ENCODE measurements at regions not wholly inside any gene's neighbourhood (a gene's known extent, or its start where the extent isn't known, plus 50 kb on each side); places are given as distances from the start of the nearest gene placed in this dataset.
"Not testable (repeated sequence)": the region's sequence is repeated elsewhere in the genome, so short reads cannot be mapped to it uniquely, and the experiment has no call there.

DNA sequence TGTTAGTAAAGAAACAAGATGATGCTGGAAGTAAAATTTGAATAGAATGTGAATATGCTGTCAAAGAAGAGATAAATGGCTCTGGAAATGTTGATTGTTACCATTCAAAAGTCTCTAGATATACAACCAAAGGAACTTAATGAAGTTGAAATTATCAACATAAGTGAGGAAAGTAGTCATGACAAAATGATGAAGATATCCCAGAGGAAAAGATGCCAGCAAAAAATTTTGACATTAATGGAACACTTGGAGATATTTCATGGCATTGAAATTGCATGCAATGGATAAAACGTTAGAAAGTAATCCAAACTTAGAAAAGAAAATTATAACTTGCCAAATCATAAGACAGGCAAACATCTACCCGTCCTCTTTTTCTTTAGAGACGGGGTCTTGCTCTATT lies 154.5 kb upstream of the OLFM3 start:
- DNase-seq (ENCODE audit: low spot score), result no peak
- ChIA-PET CTCF (no interaction called here), POLR2A (ENCODE audit: low non-redundant PET) (no interaction called here)
- no peak for TF ChIP-seq CTCF (conservative IDR thresholded peaks at IDR 0.05; ENCODE audit: low read depth)
- no peak overlapping the region for H3K27ac ChIP-seq

- ChIA-PET POLR2A (ENCODE audit: low non-redundant PET) (no interaction called here), CTCF (no interaction called here)
- DNase-seq (ENCODE audit: low spot score), result no peak
- H3K27ac ChIP-seq, result no peak overlapping the region
- TF ChIP-seq CTCF (conservative IDR thresholded peaks at IDR 0.05; ENCODE audit: low read depth), result no peak
These were observed 124.2 kb upstream of the OLFM3 start for GRCh38 chr1:102120910-102121309.

DNA sequence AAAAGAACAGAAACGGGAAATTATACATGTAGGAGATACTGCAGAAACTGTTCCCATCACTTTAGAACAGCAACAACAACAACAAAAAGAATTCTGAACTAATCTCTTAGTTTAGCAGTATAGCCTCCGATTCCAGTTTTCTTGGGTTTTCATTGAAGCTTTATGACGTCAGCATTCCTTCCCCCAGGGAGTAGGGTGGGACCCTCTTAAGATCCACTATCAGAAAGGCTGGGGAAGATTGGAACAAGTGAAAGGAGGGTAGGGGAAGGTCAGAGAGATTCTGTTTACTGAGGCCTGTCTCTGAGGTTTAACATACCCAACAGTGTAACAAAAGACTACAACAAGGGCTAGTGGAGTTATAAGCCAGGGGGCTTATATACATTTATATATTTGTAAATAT lies 121.4 kb upstream of the OLFM3 start:
- no peak for DNase-seq (ENCODE audit: low spot score)
- ChIA-PET CTCF (no interaction called here), POLR2A (ENCODE audit: low non-redundant PET) (no interaction called here)
- TF ChIP-seq CTCF (conservative IDR thresholded peaks at IDR 0.05; ENCODE audit: low read depth), result no peak
- no peak overlapping the region for H3K27ac ChIP-seq

DNA sequence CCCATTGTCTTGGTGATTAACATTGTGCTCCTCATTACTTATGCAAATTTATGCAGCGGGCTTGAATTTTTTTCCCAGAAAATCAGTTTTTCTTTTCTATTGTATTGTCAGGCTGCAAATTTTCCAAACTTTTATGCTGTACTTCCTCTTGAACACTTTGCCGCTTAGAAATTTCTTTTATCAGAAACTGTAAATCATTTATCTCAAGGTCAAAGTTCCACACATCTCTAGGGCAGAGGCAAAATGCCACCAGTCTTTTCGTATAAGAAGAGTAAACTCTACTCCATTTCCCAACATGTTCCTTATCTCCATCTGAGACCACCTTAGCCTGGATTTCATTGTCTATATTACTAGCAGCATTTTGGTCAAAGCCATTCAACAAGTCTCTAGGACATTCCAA lies 113.9 kb upstream of the OLFM3 start:
- CTCF ChIA-PET, result no interaction called here
- no peak for TF ChIP-seq CTCF (conservative IDR thresholded peaks at IDR 0.05; ENCODE audit: low read depth)
- POLR2A ChIA-PET (ENCODE audit: low non-redundant PET), result no interaction called here
- no peak for DNase-seq (ENCODE audit: low spot score)
- no peak overlapping the region for H3K27ac ChIP-seq

DNA sequence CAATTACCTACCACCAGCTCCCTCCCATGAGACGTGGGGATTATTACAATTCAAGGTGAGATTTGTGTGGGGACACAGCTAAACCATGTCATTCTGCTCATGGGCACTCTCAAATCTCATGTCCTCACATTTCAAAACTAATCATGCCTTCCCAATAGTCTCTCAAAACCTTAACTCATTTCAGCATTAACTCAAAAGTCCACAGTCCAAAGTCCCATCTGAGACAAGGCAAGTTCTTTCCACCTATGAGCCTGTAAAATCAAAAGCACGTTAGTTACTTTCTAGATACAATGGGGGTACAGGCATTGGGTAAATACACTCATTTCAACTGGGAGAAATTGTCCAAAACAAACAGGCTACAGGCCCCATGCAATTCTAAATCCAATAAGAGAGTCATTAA lies 112.8 kb upstream of the OLFM3 start:
- CTCF ChIA-PET; POLR2A ChIA-PET (ENCODE audit: low non-redundant PET); H3K27ac ChIP-seq; DNase-seq (ENCODE audit: low spot score): not testable (repeated sequence)

DNA sequence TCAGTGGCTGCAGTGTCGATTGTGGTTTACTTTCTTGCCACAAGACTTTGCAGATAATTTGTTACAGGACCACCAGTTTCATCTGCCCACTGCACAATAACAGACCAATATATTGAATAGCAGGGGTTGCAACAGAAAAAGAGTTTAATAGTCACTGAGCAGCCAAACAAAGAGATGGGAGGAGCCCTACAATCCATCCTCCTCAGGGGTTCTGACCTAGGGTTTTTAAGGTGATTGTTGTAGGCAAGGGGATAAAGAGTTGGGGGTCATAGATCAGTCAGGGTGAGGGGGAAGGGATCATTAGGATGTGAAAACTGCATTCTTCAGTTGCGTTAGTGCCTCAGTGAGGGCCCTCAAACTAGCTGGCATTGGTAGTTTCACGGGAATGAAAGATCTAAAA lies 110.7 kb upstream of the OLFM3 start:
- TF ChIP-seq CTCF (conservative IDR thresholded peaks at IDR 0.05; ENCODE audit: low read depth), result no peak
- POLR2A ChIA-PET (ENCODE audit: low non-redundant PET), result no interaction called here
- no peak for DNase-seq (ENCODE audit: low spot score)
- CTCF ChIA-PET, result no interaction called here
- no peak overlapping the region for H3K27ac ChIP-seq

- H3K27ac ChIP-seq, result no peak overlapping the region
- ChIA-PET POLR2A (ENCODE audit: low non-redundant PET) (no interaction called here), CTCF (no interaction called here)
- DNase-seq (ENCODE audit: low spot score), result no peak
- no peak for TF ChIP-seq CTCF (conservative IDR thresholded peaks at IDR 0.05; ENCODE audit: low read depth)
These were observed 109.3 kb upstream of the OLFM3 start for GRCh38 chr1:102105931-102106550.

All from RWPE1 (cell line).